ENCODE measurements at regions not wholly inside any gene's neighbourhood (a gene's known extent, or its start where the extent isn't known, plus 50 kb on each side); places are given as distances from the start of the nearest gene placed in this dataset.

DNA sequence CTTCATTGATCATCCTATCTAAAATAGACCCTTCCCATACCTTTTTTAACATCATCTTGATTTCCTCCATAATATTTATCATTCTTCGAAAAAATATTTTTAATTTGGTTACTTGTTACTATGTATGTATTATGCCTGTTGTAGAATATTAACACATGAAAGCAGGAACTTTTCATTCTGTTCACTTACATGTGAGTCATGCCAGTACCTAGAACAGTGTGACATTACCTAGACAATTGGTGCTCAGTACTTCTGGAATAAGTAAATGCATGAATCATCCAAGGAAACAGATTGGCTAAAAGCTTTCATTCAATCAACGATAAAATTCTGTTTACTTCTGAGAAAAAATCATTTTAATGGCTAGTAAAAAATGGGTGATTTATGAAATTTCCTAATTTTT lies 76.4 kb downstream of the CXXC4 start:
- DNase-seq (ENCODE audit: low spot score), result no peak

DNA sequence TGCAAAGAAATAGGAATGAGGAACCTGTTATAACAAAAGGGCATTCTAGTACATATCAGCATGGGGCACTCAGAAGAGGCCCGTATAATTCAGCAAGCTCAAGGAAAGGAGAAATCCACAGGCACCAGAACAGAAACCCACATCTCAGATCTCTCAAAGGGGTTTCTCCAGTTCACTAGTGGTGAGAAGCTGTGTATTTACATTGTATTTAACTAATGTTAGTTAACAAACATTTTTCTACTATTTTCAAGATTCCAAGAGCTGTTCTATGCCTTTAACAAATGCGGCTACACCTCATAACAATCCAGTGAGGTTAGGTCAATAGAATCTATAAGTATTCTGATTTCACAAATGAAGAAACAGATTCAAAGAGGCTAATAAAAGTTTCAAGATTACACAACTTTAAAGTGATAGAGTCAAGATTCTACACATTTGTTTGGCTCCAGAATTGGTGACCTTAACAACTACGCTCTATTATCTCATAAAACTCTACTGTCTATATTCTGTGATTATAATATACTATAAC lies 77.3 kb downstream of the CXXC4 start:
- no peak for DNase-seq (ENCODE audit: low spot score)

DNA sequence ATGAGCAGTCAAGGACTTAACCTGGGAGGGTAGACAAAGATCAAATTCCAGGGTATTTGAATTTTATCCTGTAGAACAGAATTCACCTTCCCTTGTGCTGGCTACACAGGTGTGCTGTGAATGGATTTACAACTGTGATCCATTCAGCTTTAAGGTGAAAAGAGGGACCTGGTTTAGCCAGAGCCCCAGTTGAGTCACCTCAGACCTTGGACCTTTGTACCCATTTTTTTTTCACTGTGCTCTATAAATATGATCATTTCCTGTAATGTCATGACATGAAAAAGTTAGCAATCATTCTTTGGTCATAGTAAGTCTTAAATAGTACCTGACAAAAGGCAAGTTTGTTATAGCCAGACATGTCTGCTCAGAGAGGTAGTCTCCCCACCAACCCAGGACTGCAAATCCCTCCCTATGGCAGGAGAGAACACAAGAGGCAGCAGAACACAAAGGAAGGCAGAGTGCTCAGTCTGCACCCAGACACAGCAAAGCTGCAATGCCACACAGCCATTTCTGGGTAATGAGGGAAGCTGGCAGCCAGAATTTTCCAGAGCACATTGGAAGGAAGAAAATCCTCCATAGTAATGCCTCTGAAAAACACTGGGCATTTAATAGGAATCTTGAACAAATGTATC lies 77.9 kb downstream of the CXXC4 start:
- no peak for DNase-seq (ENCODE audit: low spot score)

DNA sequence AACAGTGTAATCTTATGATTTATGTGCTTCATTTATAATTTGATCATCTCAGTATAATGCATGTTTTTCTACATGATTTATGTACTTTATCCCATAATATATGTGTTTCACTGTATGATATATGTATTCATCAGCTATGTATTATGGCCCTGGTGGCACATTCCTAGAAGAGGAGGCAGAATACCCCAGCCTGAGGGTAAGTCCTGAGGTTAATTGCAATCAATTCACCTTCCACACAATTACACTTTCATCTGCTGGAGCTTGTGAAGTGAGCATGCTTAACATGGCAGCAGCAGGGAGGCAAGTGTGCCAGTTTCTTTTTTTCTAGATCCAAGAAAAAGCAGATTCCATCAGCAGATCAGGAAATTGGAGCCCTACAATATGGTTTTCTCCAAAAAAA lies 81.2 kb downstream of the CXXC4 start:
- no peak for DNase-seq (ENCODE audit: low spot score)

DNA sequence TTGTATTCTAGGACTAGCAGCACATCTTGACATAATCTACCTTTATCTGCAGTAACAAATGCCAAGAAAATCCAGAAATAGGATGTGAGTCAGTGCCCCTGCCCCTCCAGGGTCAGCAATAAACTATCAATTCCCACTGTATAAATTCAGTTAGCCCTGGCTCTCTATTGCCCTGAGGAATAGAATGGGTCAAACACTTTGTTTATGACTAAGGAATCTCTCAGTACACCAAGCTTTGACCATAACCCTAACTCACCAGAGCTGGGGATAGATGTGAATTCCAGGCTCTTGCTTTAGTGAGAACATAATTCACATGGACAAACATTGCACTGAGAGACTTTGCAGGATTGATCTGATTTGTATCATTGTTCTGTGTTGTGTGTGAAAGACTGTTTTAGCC lies 82.3 kb downstream of the CXXC4 start:
- no peak for DNase-seq (ENCODE audit: low spot score)

DNA sequence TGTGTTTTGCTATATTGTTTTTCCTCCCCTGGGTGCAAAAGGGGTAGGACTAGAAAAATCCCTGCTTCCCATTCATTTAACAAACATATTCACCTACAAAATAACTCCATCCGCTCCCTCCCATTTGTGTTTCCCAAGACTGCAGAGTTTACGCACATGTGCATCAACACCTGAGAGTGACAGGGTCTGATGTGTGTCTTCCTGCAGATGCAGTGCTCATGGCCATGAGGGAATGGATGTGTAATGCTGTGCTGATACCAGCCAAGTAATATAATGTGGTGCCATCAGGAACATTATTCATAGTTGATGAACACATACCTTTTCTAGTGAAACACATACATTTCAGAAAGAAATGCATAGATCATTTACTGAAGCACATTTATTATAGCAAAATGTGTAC lies 83.2 kb downstream of the CXXC4 start:
- no peak for DNase-seq (ENCODE audit: low spot score)

DNA sequence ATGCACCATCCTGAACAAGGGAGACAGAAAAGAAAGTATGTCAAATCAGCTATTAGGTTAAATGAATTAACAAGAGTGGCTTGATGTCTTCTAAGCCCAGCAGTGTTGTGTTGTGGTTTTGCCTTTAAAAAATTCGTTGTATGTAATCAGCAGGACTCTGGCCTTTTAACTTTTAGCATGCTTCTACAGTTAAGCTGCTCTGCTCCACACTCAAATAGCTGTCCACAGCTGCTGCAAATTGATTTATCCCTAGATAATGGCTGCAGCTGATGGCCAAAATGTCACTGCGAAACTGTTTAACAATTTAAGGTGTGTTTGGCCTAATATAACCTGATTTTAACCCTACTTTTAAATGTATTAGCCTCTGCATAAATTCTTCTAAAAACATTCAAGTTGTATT lies 85.8 kb downstream of the CXXC4 start:
- DNase-seq (ENCODE audit: low spot score), result no peak

DNA sequence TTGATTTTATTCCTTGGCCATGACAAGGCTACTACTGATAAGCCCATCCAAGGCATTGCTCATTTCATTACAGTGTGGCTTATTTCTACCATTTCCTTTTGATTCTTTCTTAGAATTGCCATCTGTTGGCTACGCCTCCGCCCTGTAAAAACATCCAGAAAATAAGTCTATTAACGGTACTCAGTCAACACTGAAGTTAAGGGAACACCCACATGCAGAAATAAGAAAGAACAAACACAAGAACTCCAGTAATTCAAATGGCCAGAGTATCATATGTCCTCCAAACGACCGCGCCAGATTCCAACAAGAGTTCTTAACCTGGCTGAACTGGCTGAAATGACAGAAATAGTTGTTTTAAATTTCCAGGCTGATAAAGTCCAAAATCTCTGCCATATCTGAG lies 90.3 kb downstream of the CXXC4 start:
- no peak for DNase-seq (ENCODE audit: low spot score)

DNA sequence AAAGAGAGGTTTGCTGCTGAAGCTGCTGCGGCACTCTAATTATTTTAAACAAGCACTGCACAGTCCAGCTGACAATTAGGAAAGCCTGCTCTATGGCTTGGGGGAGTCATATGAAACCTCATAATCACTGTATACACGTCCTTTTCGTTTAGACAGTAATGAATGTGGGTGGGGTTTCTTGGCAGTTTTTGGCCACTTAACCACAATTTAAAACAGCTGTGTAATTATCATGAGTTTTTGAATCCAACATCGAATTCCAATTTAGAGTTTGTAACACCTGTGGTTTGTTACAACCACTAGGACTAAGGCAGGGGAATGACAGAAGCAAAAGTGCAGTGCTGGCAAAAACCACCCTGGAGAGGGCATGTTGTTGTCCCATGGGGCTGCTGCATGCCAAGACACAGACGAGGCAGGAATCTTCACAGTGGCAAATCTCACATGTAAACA lies 99.5 kb downstream of the CXXC4 start:
- no peak for DNase-seq (ENCODE audit: low spot score)

DNA sequence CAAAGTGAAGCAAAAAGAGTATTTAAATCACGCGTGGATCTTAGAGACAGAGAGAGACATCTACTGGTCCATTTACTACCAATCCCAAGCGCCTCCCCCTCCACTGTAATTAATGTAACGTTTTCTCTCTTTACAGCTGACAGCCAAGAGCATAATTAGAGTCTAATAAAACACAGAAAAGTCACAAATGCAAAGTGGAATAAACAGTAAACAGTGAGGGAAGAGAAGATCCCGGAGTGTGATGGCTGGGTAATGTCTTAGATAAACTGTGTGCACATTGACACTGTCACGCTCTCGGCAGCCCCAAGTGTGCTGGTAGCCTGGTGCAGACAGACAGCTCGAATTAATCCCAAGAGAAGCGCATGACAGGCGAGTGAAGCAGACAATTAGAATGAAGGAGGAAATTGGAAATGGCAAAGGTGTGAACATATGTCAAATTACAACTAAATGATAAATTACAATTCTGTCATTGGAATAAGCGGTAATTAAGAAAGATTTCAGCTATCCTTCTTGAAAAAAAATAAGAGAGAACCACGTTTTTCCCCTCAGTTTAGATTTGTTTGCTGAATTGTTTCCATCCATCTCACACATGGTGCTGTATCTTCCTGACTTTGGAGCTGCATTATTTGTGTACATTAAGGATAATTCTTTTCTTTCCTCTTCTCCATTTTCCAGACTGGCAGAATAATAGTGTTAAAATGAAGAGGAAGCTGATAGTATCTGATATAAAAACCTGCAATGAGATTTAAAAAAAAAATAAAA lies 100.1 kb downstream of the CXXC4 start:
- DNase-seq (ENCODE audit: low spot score), result no peak

DNA sequence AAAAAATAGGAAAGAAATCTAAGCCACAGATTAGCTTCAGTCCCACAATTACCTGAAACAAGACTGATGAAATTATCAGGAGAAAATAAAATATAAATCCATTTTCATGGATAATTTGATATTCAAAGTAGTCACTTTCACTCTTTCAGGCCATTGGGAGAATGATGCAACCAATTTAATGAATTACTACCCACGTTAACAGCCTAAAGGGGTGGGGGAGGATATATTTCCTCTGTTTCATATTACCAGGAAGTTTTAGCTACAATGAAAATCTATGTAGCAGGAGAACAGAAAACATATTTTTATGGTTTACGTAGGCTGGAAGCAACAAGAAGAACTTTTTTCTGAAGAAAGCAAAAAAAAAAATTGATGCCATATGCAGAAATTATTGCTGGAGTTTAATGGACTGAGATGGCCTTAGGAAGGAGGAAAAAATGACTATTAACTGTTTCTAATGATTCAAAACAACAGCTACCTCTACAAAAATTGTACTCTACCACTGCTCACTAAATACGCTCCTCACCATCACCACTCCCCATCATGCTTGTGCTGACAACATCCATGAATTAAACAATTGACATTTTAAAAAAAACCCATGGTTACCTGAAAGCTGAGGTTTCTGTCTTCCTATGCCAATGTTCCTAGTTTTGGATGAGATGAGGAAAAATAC lies 100.9 kb downstream of the CXXC4 start:
- DNase-seq (ENCODE audit: low spot score), result no peak

DNA sequence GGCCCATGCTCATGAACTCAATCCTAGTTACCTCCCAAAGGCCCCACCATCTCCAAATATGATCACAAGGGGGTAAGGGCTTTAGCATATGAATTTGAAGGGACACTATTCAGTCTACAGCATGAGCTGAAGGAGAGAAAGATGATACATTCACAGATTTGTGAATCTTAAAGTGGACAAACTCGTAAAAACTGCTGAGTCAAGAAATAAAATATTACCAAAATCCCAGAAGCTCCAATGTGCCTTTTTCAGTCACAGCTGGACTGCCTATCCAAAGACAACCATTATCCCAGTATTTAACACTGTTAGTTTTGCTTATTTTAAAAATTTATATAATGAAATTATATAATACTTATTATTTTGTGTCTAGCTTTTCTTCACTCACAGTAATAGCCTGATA lies 109.0 kb downstream of the CXXC4 start:
- no peak for DNase-seq (ENCODE audit: low spot score)

DNA sequence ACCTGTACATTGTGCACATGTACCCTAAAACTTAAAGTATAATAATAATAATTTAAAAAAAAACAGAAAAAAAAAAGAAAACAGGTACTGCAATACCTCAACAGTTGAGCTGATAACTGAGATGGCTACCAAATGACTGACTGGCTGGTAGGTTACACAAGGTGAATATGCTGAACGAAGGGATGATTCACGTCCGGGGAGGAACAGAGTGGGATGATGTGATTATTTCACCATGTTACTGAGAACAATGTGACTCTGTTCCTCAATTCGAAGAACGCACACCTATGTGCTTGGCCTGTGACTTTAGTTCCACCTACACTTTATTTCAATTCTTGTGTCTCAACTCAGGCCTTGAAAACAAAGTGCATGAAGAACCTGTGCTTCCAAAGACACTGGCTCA lies 111.7 kb downstream of the CXXC4 start:
- no peak for DNase-seq (ENCODE audit: low spot score)

DNA sequence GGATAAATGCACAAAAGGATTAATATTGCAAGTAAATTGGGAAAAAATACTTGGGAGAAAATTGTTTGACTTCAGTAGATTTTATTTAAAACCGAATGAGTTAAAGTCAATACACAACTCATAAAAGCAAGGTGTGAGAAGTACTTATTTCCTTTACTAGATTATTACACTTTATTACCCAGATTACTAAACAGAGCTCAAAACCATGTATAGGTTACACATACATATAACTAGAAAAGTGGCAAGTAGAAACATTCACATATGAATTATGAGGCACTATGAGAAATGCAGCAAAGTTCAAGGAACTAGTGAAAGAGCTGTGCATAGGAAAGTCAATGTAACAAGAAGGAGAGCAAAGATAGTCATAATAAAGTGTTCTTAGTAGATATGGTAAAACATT lies 113.0 kb downstream of the CXXC4 start:
- DNase-seq (ENCODE audit: low spot score), result no peak

DNA sequence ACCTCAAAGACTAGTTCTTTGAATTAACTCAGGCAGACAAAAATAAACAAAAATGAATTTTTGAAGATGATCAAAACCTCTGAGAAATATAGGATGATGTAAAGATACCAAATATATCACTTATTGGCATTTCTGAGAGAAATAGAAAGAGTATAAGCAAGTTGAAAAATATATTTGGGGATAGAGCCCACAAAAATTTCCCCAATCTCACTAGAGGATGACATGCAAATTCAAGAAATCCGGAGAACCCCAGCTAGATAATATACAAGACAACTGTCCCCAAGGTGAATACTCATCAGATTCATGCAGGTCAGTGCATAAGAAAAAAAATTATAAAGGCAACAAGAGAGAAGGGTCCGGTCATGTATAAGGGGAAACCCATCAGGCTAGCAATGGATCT lies 129.1 kb downstream of the CXXC4 start:
- no peak for DNase-seq (ENCODE audit: low spot score)

DNA sequence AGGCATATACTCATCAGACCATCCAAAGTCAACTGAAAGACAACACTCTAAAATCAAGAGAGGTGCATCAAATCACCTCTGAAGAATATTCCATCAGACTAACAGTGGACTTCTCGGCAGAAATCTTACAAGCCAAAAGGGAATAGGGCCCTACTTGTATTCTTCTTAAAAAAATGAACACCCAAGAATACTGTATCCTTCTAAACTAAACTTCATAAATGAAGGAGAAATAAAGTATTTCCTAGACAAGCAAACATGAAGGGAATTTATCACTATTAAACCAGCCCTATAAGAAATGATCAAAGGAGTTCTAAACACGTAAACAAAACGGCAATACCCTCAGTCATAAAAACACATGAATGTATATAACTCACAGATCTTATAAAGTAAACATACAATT lies 141.2 kb downstream of the CXXC4 start:
- no peak for DNase-seq (ENCODE audit: low spot score)

DNA sequence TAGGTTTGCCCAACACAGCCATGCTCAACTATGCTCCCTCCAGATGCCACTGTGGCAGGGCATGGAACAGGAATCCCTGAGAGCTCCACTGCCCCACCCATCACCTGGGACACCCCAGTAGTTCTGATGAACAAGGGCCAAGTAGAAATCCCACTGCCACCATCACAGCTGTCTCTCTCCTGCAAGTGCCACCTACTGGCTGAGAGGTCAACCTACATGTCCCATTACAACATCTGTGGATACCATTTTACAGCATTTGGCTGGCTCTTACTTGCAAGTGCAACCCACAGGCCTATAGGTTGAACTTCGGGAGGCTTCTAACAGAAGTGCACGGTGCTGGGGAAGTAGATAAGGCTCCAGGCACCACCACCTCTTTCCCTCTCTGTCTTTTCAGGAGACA lies 142.5 kb downstream of the CXXC4 start:
- no peak for DNase-seq (ENCODE audit: low spot score)

DNA sequence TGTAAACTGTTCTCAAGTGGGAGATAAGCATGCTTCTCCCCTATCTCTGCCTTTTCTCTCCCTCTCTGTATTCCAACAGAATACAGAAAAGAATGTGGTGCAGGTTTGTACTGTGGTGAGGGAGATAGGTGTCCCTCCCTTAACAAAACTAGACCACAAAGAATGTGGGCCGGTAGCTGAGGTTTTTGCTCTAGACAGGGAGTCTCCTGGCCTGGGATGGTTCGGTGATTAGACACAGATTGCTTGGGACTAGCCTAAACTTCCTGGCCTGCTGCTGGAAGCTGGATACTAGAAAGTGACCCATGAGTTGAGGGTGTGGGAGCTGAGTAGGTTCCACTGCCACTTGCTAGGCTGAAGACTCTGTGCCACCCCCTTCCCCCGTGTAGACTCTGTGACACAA lies 143.0 kb downstream of the CXXC4 start:
- no peak for DNase-seq (ENCODE audit: low spot score)

DNA sequence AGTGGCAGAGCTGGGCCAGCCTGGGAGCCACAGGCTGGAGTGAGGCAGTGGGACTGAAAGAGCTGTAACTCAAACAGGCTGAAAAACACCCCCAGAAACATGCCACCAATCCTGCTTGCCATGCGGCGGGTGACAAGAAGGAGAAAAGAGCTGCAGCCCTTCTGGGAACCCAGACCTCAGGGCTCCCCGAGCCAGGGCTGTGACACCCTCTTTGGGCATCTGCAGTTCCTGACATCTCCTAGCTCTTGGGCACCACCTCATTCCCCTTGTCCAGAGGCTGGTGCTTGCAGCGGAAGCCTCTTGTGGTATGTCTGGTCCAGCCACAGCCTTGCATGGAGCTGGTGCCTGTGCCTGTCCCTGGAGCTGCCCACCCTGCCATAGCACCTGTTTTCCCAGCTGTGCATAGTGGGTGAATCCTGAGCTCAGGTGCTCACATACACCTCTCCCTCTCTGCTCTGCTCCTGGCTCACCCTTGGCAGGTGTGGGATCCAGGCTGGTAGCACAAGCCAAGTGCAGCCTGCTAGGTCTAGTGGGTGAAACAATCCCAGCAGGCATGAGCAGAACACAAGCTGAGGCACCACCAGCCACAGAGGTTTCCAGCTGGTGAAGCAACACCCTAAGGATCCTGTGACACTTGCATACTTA lies 149.0 kb downstream of the CXXC4 start:
- DNase-seq (ENCODE audit: low spot score), result no peak

DNA sequence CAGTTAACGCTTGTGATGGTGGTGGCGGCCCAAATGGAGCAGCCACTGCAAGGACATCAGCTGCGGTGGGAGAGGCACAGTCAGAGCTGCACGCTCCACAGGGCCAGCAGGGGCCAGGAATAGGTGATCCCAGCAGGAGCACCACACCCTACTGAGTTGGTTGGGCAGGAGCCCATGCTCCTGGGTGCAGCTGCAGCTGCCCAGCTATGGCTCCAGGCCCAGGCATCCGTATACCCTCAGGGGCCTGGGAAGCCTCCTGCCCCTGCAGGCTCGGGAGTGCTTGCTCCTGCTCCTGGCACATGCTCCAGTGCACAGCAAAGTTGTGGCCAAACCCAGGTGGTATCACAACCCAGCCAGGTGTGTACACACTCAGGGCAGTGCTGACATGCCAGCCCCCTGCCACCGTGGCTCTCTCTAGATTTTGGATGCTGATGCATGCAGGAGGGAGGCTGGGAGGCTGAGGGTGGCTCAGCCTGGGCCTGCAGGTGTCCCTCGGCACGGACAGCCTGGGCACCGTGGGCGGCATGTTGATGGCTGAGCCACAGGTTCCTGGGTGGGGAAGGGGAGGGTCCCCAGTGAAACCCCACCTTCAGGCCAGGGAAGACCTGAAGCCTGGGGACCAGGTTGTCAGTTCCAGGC lies 150.2 kb downstream of the CXXC4 start:
- no peak for DNase-seq (ENCODE audit: low spot score)

DNA sequence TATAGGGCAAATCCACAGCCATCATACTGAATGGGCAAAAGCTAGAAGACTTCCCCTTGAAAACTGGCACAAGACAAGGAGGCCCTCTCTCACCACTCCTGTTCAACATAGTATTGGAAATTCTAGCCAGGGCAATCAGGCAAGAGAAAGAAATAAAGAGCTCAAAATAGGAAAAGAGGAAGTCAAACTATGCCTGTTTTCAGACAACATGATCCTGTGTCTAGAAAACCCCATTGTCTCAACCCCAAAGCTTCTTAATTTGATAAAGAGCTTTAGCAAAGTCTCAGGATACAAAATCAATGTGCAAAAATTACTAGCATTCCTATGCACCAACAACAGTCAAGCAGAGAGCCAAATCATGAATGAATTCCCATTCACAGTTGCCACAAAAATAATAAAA lies 160.3 kb downstream of the CXXC4 start:
- DNase-seq (ENCODE audit: low spot score), result no peak

Measured in hematopoietic multipotent progenitor cell treated with erythropoietin and hydrocortisone succinate and interleukin-3 and kit ligand, for 15 days (in vitro differentiated cells).